ENCODE measurements at regions not wholly inside any gene's neighbourhood (a gene's known extent, or its start where the extent isn't known, plus 50 kb on each side); places are given as distances from the start of the nearest gene placed in this dataset.
"Not testable (repeated sequence)": the region's sequence is repeated elsewhere in the genome, so short reads cannot be mapped to it uniquely, and the experiment has no call there.

DNA sequence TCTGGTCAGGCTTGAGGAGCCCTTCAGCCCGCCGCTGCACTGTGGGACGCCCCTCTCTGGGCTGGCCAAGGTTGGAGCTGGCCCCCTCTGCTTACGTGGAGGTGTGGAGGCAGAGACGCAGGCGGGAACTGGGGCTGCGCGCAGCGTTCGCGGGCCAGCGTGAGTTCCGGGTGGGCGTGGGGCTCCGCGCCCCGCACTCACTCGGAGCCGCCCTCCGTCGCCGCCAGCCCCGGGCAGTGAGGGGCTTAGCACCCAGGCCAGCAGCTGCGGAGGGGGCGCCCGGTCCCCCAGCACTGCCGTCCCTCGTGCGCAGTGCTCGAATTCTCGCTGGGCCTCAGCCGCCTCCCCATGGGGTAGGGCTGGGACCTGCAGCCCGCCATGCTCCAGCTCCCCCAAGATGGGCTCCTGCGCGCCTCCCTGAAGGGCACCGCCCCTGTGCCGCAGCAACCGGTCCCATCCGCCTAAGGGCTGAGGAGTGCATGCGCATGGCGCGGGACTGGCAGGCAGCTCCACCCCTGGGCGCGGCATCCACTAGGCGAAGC is 695.9 kb downstream of the EPHA7 start:
- peak in 1 of 2 donors; percentile 6 for DNase-seq (ENCODE audit: low read depth in 2 of 2)

DNA sequence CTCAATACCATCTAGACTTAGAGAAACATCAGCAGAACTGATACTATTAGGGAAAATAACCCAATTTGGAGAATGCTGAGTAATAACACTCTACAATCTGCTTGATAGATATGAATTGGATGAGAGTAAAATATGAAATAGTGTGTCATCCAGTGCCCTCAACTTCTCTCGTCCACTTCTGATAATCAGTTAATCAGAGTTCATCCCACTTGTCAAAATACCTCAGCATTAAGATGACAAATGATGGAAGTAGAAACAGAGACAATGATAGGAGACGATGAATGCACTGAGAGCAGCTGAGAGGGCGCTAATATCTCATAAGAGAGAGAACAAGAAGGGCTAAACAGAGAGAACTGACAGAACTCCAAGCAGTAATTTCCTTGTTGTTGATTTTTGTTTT is 699.6 kb downstream of the EPHA7 start:
- no peak for DNase-seq (ENCODE audit: low read depth in 2 of 2)

DNA sequence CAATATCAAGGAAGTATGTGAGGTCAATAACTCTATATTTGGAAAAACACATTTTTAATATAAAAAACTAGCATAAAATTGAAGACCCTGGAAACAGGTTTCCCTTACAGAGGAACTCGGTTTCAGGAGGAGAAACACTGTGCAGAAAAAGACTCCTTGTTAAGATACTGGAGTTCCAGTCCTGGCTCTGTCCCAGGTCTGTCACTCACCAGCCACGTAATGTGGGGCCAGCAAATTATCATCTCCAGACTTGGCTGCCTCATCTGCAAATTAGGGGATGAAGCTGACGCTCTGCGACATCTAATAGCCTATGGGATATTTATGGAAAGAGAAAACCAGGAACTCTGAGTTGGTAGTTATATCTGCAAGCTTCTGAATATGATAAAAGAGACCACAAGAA is 702.7 kb downstream of the EPHA7 start:
- DNase-seq (ENCODE audit: low read depth in 2 of 2), result no peak

DNA sequence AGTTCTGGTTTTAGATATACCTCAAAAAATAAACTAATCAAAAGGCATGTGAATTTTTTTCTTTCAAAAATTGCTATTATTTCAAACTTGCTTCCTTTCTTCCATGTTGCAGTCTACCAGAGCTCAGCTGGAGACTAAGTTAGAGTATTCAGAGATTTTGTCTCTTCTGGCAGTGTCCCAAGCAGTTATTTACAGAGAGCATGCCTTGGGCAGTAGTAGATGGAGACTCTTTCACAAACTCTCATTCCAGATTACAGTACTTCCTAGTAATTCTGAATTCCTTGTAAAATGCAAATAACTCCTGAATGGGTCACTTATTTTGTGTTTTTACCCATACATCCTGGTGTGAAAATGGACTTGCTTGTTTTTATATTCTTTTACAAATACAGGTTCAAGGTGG is 703.4 kb downstream of the EPHA7 start:
- DNase-seq (ENCODE audit: low read depth in 2 of 2), result no peak

DNA sequence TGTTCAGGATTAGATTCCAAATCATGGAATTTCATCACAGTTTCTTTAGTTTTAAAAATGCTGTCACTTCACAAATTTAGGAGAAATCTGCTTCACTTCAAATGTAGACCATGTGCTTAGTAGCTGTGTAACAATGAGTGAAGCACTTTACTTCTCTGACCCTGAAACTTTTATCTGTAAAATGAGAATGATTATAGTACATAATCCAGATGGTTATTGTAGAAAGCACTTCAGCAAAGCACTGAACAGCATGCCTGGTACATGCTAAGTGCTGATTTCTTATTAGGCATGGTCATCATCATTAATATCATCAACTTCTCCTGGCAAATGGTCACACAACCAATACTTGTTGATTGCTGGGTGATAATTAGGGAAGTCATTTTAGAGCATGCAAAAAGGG is 705.0 kb downstream of the EPHA7 start:
- DNase-seq (ENCODE audit: low read depth in 2 of 2), result no peak

DNA sequence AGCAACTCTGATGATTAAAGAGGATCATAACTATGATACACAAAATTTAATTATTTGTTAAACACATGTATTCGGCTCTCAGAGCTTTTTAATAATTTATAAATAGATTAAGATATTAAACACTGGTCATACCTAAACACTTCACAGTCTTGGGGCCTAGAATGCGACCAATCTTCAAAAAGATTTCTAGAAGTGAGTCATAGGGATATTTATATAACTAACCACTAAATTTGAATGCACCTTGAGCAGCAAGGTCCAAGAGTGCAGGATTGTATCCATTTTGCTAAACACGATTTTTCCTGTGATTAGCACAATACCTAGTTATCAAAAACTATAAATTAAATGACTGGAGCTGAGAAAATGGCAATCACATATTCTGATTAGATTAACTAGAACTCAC is 709.3 kb downstream of the EPHA7 start:
- DNase-seq (ENCODE audit: low read depth in 2 of 2), result no peak

DNA sequence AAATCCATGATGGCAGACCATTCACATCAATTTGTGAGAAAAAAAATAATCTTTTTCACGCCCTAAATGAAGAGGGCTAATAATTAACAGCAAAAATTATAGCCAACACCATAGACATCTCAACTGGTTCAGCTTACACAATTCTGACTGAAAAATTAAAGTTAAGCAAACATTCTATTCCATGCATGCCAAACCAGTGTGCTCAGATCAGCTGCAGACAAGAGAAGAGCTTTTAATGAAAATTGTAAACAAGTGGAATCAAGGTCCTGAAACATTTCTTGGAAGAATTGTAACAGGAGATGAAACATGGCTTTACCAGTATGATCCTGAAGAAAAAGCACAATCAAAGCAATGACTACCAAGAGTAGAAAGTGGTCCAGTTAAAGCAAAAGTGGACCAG is 710.4 kb downstream of the EPHA7 start:
- no peak for DNase-seq (ENCODE audit: low read depth in 2 of 2)

DNA sequence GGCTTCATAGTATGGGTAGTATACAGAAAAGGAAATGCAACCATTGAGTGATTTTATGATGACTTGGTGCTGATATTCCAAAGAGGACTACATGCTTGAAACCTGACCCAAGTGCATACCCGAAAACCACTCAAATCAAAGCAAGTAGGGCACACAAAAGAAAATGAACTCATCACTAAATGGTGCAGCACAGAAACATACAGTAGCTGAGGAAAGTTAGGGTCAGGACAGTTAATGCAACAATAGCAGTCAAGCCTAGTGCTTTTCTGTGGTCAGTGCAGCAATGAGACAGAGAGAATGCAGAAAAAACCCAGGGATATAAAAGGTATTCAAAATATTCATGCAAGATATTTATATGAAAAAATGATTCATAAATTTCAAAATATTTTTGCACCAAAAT is 711.1 kb downstream of the EPHA7 start:
- DNase-seq (ENCODE audit: low read depth in 2 of 2), result no peak

DNA sequence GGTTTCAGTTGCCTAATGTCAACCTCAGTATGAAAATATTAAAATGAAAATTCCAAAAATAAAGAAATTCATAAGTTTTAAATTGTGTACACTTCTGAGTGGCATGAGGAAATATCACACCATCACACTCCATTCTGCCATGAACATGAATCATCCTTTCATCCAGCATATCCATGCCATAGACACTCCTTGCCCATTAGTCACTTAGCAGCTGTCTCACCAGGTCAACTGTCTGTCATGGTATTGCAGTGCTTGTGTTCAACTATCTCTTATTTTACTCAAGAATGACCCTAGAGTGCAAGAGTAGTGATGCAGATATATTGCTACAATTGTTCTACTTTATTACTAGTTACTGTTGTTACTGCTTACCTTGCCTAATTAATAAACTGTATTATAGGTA is 712.4 kb downstream of the EPHA7 start:
- no peak for DNase-seq (ENCODE audit: low read depth in 2 of 2)

DNA sequence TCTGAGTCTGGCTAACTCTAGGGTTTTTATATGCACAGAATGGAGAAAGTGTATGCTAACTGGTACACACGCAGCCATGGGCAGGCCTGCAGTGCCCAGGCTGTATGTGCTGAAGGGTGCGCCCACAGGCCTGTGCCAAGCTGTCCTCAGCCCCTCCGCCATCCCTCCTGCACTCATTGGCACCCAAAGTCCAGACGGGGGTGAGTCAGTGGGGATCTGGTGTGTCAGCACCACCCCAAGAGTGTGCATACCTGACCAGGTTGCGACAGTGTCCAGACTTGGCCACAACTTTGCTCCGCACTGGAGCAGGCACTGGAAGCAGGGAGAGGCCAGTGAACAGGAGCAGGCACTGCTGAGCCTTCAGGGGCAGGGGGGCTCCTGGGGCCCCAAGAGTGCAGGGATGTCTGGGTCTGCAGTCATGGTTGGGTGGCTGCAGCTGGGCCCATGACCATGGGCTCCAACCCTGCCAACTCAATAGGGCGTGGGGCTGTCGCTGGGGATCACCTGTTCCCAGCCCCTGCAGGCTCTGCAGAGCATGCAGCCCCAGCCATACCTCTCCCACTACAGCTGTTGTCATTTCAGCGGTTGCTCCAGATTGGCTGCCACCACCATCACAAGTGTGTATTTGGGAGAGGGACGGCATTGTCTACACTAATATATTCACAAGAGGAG is 717.8 kb downstream of the EPHA7 start:
- DNase-seq (ENCODE audit: low read depth in 2 of 2), result no peak

DNA sequence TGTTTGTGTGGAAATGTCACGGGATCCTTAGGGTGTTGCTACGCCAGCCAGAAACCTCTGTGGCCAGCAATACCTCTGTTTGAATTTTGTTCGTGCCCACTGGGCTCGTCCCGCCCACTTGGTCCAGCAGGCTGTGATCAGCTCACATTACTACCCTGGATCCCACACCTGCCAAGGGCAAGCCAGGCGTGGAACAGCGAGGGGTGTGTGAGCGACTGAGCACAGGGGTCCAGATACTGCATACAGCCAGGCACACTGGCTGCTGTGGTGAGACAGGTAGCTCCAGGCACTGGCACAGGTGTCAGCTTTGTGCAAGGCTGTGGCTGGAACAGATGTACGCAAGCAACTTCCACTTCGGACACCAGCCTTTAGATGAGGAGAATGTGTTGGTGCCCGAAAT is 718.9 kb downstream of the EPHA7 start:
- no peak for DNase-seq (ENCODE audit: low read depth in 2 of 2)

DNA sequence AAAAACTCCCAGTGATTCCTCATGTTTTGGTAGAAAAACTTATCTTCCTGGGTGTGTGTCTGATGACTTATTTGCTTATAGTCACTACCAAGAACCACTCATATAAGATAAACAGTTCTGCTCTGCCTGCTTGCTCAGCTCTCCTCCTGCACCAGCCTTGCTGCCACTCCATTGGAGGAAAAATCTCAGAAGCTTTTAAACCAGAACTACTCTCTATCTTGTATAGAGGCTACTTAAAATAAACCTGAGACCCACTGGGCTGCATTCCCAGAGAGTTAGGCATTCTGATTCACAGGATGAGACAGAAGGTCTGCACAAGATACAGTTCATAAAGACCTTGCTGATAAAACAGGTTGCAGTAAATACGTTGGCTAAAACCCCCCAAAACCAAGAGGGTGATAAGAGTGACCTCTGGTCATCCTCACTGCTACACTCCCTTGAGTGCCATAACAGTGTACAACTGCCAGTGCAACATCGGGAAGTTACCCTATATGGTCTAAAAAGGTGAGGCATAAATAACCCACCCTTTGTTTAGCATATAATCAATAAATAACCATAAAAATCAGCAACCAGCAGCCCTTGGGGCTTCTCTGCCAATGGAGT is 728.3 kb downstream of the EPHA7 start:
- DNase-seq (ENCODE audit: low read depth in 2 of 2), result no peak

DNA sequence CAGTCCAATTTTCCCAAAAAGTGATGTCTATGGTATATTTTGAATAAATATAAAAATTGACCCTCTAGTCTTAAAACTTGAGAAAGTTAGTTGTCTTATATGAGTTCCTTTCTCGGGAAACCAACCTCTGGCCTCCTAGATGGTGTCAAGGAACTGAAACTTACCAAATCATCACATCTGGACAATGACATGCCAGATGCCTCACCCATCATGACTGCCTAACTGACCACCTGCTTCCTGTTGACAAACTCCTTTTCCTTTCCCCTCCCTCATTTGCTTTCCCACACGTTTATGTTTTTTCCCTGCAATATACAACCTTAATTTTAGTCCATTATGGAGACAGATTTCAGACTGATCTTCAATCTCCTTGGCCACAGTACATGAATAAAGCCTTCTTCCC is 731.0 kb downstream of the EPHA7 start:
- DNase-seq (ENCODE audit: low read depth in 2 of 2), result peak in 1 of 2 donors; percentile 6

DNA sequence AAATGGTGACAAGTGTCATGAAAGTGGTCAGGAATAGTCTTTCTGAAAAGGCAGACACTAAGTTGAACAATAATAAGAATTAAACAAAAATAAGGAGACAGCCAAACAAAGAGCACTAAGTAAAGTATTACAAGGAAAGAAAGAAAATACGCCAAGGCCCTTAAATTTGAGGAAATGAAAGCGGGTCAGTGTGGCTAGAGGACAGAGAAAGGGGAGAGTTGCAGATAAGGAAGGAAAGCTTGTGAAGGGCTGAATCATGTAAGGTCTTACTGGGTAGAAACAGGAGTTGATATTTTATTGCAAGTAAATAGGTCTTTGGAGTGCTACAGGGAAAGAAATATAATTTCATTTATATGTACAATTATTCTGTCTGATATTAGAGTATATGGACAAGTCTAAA is 732.1 kb downstream of the EPHA7 start:
- DNase-seq (ENCODE audit: low read depth in 2 of 2), result no peak

DNA sequence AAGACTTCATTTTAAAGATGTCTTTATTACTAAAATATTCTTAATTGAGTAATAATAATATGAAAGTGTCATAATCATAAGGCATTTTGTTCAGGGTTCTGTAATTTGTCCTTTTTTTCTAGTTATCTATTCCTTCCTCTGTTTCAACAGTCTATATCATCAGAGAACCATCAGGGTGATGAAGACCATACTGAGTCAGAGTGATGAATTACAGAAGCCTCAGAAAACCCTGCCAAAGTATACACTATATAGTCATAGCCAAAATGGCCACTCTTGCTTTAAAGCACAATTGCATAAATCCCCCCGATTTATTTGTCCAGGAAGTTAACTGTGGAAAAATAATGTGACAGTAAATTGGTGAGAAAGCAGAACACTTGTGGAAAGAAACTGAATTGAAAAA is 735.0 kb downstream of the EPHA7 start:
- peak in 1 of 2 donors; percentile 17 for DNase-seq (ENCODE audit: low read depth in 2 of 2)

DNA sequence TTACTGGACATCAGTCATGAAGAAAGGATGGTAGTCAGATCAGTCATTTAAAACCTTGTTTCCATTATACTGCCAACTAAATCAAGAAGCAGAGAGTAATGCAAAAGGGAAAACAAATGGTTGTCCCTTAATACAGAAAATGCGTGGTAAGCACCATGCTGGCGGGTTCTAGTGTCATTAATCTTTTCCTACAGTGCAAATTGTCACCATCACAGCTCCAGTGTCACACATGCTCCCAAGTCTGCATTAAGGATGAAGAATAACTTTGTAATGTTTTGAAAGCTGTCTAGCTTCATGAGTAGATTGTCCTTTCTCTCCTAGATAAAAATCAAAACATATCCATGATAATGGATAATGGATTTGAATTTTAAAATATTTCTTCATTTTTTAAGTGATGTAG is 735.6 kb downstream of the EPHA7 start:
- DNase-seq (ENCODE audit: low read depth in 2 of 2), result no peak

DNA sequence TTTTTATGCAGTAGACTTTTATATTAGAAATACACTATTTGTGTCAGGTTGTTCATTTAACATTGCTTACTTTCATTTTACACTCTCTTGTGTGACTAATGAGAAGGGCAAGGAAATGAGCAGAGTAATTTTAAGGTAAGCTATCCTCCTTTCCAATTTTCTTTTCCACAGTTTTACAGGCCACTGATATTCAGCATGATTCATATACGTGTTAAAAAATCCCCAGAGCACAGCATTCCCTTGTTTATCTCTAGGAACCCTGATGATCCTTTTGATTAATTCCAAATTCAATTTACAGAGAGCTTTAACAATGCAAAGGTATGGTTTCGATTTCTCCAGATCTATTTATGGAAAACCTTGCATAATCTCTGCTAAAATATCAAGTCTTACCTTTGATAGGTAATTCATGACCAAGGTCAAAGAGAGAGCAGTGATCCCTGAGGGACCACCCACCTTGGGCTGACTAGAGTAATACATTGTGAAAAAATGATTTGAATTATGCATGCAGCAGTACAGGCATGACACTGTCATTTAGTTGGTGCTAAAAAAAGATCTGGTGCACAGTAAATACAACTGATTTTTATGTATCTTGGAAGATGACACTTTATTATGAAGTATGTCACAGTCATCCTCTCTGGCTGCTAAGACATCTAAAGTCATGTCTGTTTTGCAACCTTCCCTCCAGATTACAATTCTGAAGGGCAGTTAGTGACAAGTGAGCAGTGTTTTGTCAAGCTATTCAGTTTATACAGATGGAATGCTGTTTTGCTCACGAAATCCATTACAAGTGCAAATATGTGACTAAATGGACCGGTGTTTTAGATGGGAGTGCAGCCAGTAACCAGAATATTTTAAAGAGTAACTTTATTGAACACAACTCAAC is 736.6 kb downstream of the EPHA7 start:
- no peak for DNase-seq (ENCODE audit: low read depth in 2 of 2)

DNA sequence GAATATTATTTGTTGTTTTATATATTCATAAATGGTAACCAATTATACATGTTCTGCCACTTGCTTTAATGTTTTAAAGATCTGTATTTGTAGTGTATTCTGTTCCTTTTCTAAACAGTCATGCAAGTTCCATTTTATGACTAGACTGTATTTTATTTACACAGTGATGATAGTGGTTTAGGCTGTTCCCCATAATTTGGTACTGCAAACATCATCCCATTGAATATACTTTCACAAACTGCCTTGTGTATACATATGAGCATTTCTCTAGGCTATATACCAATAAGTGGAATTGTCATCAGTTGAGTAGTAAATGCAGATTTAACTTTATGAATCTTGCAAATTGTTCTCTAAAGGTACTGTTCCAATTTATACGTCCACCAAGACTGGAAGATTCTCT is 738.0 kb downstream of the EPHA7 start:
- no peak for DNase-seq (ENCODE audit: low read depth in 2 of 2)

DNA sequence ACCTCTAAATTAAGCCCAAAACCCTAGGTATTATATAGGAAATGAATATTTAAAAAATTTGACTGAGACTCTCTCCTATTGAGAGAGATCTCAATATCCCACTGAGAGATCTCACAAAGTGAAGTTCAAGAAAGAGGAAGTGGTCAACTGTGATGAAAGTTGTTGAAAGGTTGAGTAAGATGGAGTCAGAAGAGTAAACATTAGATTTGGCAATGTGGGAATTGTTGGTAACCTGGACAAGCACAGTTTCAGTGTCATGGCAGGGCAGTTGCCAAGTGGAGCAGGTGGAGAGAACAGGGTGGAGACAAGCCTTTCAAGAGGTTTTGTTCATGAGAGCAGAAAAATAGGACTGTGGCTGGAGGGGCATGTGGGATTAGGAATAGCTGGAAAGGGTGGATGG is 747.9 kb downstream of the EPHA7 start:
- DNase-seq (ENCODE audit: low read depth in 2 of 2), result not testable (repeated sequence)

DNA sequence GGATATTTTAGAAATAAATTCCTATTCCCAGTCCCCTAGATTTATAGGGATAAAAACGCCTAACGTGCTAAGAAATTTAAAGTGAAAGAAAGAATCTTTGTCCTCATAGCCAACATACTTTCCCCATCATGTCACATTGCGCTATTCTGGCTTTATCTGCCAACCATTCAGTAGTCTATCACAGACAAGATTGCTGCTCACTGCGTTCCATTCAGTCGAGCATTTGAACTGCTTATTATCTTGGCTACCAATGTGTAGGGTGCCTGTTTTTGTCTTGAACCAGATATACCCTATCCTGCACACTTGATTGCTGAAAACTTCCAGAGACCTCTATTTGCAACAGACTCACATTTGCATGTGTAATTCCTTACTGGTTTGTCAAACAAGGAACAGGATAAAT is 751.5 kb downstream of the EPHA7 start:
- no peak for DNase-seq (ENCODE audit: low read depth in 2 of 2)

DNA sequence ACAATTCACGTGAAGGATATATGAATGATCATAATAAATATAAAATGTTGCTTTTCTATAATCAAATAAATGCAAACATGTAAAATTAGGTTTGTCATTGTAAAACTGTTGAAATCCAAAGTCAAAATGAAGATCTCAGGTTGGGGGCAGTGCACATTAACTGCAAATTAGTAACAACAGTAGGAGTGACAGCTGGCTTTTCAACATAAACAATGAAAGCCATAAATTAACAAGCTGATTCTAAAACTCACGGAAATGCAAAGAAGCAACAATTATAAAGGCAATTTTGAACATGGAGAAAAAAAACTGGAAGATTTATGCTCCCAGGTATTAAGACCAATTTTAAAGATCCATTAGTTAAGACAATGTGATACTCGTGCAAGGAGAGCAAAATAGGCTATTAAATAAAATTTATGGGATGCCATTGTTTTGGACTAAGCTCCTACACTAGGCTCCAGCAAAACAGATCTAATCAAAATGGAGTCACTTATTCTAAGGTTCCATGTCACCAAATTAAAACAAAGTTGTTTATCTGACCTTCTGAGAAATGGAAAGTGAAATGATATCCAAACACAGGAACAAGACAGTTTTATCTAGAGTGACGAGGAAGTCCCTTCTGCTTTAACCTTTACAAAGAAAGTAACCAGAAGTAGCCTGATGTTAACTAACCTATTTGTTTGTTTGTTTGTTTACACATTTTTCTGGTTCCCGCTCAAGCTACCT is 770.8 kb downstream of the EPHA7 start:
- DNase-seq (ENCODE audit: low read depth in 2 of 2), result no peak

DNA sequence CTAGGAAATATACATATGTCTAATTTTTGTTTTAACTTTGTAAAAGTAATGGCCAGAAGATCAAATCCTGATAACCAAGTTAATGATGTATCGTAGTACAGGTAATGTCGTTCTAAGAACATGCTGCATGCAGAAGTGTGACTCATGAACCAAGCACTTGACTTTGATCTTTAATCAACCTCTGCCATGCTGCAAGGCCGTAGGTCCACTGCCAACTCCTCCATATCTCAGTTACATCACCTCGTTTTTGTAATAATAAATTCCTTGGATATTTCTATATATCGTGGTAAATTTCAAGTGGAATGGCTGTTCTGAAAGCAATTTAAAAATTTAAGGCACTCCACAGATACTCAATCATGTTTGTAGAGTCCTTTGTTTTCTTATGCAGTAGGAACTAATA is 771.7 kb downstream of the EPHA7 start:
- DNase-seq (ENCODE audit: low read depth in 2 of 2), result no peak
